ENCODE measurements at regions not wholly inside any gene's neighbourhood (a gene's known extent, or its start where the extent isn't known, plus 50 kb on each side); places are given as distances from the start of the nearest gene placed in this dataset.
"Not testable (repeated sequence)": the region's sequence is repeated elsewhere in the genome, so short reads cannot be mapped to it uniquely, and the experiment has no call there.

DNA sequence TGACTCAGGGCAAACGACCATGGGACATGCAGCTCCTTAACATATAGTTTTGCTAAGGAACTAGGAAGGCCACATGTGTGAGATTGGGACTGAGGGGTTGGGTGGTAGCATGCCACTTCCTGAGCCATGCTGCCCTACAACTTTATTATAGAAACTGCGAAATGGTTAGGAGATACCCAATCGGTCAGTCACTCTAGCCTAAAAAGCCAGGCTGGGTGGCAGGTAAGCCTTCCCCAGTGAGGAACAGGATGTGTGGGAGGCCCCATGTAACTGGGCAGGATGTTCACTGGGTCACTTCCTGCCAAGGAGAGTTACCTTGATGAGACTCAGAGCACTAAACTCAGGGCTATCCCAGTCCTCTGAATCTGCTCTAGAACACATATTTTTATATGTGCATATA lies 123.5 kb downstream of the MAP3K7 start:
- DNase-seq (ENCODE audit: low read depth): no peak

DNA sequence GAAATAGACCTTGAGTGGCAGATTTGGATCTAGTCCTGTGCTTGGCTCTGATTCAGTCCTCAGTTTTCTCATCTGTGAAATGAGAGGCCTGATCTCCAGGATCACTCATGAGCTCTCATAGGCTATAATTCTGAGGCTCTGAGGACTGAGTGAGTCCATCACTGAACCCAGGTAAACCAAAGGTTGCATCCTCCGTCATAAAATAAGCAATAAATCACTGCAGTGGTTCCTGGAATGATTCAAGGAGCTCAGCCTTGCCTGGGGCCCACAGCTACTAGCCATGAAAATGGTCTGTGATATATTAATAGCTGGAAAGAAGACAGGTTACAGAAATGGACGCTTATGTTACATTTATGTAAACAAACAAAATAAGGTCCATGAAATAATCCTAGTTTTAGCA lies 124.8 kb downstream of the MAP3K7 start:
- DNase-seq (ENCODE audit: low read depth): no peak

DNA sequence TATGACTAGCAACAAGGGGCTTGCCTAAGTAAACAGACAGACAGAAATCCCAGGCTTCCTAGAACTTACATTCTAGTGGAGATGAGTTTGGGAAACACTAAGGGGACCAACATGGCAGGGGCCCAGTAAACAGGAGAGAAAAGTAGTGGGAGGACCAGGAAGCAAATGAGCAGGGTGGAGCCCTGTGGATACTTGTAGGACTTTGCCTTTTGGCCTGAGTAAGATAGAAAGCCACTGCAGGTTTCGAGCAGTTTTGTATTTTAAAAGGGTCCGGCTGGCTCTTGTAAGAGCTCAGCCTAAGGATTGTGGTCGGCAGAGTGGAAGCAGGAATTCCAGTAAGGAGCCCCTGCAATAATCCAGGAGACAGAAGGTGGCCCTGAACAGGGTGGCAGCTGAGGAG lies 125.5 kb downstream of the MAP3K7 start:
- DNase-seq (ENCODE audit: low read depth): no peak

DNA sequence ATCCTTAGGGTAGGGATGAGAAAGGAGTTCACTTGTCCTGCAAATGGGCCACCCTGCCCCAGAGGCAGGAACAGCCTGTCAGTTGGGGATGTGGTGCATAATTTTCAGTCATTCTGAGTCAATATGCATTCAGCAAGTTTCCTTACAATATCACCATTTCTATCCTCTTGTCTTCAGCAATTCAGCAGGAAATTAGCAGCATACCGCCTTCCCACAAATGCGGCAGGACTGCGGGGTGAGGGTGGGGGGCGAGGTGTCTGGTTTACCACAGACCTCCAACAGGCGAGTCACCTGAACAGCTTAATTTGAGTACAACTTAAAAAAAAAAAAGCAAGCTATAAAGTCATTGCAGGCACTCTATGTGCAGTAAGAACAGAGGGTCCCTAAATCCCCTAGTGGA lies 126.8 kb downstream of the MAP3K7 start:
- DNase-seq (ENCODE audit: low read depth): no peak

DNA sequence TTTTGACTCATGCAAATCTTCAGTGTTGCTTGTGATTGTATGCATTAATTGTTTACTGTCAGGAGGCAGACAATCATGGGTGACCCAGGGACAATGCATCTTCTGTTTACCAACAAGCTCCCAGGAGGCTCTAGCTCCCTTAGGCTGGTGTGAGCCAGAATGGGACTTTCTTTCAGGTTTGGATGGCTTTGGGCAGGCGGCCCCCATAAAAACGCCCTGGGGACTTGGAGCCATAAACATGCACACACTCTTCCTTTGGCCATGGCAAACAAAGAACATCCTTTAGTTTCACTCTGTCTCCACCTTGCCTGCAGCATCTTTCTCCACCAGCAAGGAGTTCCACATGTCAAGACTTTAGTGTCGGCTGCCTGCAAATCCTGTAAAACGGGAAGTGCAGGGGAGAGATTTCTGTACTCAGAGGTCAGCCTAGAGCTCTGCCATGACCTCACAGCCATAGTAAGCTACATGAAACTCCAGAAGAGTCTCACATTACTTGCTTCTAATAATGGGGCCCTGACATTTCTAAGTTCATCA lies 127.6 kb downstream of the MAP3K7 start:
- no peak for DNase-seq (ENCODE audit: low read depth)

DNA sequence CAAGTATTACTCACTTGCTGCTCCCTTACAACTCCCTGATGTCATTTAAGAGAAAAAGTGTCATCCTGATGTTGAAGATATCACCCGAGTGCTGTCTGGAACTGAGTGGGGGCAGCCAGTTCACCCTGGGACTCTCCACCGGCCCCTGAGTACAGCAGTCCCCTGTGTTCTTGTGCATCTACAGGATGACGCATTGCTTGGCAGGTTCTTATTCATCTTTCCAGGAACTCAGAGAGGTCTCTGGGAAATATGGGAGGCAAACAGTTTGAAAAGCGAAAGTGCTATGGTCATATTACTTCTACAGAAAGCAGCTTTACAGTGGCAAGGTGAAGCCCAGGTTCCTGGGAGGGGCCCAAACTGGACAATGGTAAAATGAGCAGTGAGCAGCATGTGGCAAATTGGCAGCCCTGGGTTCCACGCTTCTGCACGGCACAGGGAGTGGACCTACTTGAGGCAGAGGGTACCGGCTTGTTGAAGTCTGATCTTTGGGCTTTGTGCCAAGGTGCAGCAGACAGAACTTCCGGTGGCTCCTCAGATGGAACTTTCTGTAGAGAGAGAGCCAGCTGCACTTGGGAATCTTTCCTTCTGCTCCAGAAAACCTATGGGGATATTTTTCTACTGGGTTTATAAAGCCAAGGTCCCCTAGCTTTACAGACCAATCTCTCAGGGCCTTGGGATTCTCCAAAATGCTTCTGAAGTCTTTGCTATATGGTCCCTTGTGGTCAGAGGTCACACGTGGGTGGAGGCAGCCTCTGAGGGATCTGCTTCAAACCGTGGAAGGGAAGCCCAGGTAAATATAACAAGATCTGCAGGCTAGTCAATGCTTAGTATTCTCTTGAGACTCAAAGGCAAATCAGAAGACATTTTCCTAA lies 128.3 kb downstream of the MAP3K7 start:
- DNase-seq (ENCODE audit: low read depth): no peak

DNA sequence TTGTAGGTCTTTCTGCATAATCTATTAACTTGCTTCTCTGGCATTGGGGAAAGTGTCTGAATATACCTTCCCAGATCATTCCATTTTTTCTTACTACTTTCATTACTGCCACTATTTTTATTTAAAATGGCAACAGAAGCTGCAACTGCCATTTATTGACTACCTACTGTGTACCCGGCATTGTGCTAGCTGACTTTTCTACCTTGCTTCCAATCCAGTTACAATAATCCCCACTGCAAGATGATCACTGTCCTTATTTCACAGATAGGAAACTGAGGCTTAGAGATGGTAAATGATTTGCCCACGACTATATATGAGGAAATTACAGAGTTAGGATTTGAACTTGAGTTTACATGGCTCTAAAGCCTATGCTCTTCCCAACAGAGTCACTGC lies 129.0 kb downstream of the MAP3K7 start:
- no peak for DNase-seq (ENCODE audit: low read depth)

DNA sequence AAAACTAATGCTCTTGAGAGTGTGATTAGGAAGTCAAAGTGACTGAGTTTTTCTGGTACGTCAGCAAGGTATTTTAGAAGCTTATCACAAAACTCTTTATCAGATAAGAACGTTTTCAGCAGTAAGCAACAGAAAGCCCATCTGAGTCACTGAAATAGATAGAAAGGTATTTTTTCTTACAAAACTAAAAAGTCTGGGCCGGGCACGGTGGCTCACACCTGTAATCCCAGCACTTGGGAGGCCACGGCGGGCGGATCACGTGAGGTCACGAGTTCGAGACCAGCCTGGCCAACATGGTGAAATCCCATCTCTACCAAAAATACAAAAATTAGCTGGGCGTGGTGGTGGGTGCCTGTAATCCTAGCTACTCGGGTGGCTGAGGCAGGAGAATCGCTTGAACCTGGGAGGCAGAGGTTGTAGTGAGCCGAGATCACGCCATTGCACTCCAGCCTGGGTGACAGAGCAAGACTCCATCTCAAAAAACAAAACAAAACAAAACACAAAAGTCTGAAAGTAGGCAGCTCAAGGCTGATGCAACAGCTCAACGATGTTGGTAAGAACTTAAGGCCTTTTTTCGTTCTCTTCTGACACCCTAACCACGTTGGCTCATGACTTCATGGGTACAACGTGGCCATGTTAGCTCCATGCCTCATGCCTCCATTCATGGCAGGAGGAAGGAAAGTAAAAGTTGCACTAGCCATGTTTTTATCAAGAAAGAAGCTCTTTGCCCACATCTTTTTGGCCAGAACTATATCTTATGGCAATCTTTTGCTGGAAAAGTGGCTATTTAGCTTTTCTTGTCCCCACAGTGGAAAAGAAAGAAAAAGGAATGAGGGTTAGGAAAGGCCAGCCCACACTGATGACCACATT lies 129.6 kb downstream of the MAP3K7 start:
- not testable (repeated sequence) for DNase-seq (ENCODE audit: low read depth)

DNA sequence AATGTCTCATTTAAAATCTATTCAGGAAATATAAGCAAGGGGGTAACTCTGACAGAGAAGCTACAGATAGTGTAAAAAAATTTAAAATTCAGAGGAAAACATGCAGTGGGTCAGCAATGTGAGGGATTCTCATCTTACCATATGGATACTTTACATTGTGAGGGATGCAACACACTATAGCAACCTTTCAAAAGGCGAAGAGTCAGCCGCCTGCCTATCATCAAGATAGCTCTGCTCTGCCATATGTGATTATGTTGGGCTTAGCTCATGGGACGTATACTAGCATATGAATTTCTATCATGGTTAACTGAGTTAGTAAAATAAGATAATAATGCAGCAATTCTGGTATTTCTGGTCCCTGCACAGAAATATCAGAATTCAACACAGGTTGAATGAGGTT lies 130.9 kb downstream of the MAP3K7 start:
- no peak for DNase-seq (ENCODE audit: low read depth)

DNA sequence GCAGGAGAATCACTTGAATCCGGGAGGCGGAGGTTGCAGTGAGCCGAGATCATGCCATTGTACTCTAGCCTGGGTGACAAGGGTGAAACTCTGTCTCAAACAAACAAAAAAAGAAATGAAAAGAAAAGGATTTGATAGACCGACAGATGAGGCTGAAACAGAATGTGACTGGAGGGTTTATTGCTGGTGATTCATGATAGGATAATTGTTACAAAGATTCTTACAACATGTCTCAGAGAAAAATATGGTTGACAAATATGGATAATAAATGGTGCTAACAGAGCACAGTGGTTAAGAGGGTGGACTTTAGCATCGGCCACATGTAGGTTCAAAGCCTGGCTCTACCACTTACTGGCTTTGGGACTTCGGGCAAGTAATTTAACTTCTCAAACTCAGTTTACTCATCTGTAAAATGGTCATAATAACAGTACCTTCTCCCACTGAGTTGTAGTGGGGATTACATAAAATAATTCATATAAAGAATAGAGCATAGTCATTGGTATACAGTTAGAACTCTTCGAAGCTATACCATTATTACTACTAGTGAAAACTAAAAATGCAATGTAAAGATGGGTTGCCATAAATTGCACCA lies 131.9 kb downstream of the MAP3K7 start:
- no peak for DNase-seq (ENCODE audit: low read depth)

DNA sequence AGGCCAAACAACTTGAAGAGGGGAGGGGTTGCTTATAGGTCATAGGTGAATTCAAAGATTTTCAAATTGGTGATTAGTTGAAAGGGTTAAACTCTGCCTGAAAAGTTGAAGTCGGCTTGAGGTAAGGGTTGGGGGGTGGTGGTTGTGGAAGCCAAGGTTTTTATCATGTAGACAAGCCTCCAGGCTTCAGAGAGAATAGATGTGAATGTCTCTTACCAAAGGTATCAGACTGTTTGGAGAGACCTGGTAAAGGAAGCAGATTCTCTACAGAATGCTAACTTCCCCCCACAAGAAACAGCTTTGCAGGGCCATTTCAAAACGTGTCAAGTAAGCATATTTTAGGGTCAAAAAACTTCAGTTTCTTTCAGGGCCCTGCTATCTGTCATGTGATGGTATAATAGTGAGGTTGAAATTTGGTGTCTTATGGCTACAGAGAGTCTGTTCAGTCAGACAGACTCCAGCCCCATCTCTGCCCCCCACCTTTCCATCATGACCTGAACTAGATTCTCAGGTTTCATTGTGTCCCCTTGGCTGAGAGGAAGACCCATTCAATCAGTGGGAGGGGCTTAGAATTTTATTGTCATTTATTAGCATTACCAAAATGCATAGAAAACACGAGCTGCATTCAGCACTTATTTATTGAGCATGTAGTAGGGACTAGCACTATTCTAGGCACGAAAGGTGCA lies 136.5 kb downstream of the MAP3K7 start:
- no peak for DNase-seq (ENCODE audit: low read depth)

DNA sequence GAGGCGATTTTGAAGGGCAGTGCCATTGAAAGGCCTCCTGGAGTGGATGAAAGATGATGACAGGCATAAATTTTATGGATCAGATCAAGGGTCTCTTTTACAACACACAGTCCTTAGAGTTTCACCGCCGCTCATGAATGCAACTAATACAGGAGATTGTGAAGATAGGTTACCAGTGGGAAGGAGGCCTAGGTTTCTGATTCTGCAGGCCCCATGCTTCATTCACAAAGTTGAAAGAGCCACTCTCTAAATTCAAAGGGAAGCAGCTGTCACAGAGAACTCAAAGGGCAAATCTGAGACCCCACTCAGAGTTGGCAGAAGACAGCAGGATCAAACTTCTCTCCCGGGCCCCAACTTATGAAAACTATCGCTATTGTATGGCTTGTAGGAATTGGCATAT lies 137.6 kb downstream of the MAP3K7 start:
- DNase-seq (ENCODE audit: low read depth): no peak

DNA sequence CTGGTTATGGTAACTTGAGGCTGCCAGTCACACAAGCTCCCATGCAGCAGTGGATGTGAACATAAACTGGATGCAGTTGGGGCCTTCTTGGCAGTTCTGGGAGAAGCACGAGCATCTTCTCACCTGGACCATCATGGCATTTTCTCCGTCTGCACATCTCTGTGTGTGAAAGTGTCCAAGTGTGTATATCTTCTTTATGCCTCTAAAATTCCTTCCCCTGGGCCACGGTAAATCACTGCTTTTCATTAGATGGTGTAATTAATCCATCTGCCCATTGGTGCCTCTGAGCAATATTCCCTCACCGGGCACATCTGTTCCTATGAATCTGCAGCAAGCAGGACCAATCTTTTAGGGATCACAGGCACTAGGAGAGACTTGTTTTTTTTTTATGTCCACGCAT lies 138.0 kb downstream of the MAP3K7 start:
- no peak for DNase-seq (ENCODE audit: low read depth)

DNA sequence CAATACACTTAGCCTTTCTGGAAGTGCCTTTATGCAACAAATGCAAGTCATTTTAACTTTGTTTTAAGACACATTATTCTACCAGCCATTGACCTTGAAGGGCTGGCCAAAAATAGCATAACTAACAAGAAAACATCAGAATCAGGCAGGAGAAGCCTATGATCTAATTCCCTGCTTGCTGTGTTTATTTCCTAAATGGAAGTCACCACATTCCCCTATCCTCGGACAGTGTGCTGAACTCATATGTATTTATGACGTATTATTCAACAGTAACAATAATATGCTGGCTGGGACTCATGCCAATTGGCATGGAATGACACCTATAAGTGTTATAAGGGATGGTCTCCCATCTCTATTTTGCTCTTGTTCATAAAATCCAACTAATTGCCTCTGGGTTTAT lies 140.7 kb downstream of the MAP3K7 start:
- DNase-seq (ENCODE audit: low read depth): no peak

DNA sequence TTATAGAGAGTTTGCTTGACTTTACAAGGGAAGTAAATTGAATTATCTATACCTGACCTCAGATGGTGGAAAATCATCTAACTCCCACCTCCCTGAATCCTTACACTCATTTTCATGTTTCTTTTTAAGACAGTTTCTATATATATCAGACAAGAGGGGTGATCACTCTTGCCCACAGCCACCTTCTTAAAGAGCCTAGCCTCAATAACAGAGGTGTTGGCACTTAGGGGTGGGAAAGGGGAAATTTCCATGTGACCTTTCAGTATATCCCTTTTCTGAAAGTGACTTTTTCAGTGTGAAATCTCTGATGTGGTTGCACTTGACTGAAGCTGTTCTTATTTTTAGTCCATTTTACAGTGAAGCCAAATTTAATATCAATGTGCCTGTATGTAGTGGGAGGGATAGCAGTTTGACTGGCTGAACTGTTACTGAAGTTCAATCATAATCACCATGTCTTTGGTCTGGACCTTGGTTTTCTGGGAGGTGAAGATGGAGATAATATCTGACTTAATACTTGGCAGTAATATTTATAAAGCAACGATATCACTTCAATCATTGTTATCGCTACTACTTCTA lies 141.3 kb downstream of the MAP3K7 start:
- no peak for DNase-seq (ENCODE audit: low read depth)

DNA sequence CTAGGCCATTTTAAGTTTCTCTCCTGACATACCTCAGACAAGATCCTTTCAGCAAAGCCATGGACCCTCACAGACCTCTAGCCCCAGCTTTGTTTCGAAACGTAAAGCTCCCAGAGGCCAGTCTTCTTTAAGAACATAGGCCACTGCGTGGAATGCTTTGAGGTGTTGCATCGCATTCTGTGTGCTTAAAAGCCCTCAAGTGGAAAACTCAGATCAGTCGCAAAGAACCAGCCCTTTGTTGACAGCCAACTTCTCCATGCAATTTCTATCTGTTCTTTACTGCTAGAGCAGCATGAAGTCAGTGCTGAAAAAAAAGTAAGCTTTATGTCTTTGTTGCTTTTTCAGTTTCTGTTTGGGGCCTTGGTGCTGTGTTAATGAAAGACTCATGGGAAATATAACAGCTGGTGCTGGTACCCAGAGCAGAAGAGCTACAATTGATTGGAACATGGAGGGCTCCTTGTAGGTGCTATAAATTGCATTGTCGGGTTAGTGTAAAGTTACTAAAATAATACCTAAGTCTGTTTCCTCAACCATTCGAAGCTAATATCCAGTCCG lies 142.6 kb downstream of the MAP3K7 start:
- no peak for DNase-seq (ENCODE audit: low read depth)

DNA sequence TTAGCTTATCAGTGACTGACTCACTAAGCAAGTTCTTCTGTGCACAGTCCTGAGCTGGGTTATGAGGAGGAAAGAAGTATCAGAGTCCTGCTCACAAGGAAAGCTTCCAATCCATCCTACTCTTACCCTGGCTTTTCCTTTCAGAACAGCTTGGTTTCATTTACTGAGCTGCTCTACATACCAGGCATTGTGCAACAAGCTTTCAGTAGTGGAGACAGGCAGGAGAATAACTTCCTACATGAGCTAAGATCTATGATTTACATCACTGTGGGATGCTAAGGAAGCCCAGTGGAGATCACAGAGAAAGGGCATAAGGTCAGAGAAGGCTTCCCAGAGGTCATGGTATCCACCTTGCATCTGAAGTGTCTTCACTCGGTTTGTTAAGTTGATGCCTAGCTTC lies 144.5 kb downstream of the MAP3K7 start:
- DNase-seq (ENCODE audit: low read depth): no peak

DNA sequence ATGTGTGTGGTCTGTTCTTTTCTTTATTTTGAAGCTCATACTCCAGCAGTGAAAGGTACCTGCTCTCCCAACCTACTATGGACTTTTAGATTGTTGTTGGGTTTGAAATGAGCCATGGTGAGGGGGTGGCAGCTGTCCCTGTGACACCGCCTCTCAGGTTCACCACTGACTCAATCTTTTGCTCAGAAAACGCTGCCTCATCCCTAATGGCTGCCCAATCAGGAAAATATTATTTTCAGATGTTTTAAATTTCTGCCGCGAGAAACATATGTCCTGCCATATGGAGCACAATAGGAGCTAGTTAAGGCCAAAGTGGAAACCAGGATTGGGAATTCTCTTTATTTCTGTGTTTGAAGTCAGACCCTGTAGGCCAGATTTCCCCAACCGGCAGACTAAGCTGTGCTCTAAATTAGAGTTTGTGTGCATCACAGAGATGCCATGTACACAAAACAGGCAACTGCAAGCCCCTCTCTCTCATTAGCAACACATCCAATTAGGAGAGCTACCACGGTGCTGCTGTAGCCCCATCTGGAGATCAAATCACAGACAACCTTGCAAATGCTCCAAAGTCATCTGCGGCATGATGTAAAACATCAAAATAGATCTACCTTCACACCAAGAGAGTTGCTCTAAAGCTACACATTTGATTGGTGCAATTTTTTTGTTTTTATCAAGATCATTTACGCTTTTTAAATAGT lies 144.1 kb upstream of the BACH2 start:
- no peak for DNase-seq (ENCODE audit: low read depth)

DNA sequence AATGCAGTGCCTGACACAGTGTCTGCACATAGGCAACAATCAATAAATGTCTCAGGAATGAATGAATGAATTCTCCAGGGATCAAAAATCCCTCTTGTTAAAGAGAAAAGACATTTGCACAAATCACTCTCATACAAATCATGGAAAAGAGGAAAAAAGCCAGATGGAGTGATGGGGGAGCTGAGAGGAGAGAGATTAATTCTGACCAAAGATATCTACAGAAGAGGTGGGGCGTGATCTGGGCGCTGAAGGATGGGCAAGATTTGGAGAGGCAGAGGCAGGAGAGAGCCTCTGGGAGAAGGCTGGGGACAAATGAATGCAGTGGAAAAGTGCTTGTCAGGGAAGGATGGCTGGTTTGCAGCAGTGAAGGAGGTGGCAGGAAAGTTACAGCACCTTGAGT lies 142.9 kb upstream of the BACH2 start:
- DNase-seq (ENCODE audit: low read depth): no peak

DNA sequence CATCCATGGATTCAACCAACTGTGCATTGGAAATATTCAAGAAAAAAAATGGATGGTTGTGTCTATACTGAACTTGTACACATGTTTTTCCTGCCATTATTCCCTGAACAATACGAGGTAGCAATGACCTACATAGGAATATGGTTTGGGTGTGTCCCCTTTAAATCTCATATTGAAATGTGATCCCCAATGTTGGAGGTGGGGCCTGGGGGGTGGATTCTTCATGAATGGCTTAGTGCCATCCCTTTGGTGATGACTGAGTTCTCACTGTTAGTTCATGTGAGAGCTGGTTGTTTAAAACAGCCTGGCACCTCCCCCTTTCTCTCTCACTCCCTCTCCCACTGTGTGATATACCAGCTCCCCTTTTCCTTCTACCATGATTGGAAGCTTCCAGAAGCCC lies 139.8 kb upstream of the BACH2 start:
- DNase-seq (ENCODE audit: low read depth): peak; percentile 2
